Stromal cell of bone marrow (primary cell): ENCODE measurements at regions not wholly inside any gene's neighbourhood (a gene's known extent, or its start where the extent isn't known, plus 50 kb on each side); places are given as distances from the start of the nearest gene placed in this dataset.
"Not testable (repeated sequence)": the region's sequence is repeated elsewhere in the genome, so short reads cannot be mapped to it uniquely, and the experiment has no call there.

Experiments
- DNase-seq: peaks from one replicate; pipeline ENCODE4 v3.0.0-alpha.2; 2012; ENCODE audit warnings: low read depth

- DNase-seq, result no peak
These were observed 1059.7 kb downstream of the ZPLD1 start for GRCh38 chr3:103494512-103494911.

- DNase-seq, result no peak
These were observed 1060.4 kb downstream of the ZPLD1 start for GRCh38 chr3:103495186-103495585.

DNA sequence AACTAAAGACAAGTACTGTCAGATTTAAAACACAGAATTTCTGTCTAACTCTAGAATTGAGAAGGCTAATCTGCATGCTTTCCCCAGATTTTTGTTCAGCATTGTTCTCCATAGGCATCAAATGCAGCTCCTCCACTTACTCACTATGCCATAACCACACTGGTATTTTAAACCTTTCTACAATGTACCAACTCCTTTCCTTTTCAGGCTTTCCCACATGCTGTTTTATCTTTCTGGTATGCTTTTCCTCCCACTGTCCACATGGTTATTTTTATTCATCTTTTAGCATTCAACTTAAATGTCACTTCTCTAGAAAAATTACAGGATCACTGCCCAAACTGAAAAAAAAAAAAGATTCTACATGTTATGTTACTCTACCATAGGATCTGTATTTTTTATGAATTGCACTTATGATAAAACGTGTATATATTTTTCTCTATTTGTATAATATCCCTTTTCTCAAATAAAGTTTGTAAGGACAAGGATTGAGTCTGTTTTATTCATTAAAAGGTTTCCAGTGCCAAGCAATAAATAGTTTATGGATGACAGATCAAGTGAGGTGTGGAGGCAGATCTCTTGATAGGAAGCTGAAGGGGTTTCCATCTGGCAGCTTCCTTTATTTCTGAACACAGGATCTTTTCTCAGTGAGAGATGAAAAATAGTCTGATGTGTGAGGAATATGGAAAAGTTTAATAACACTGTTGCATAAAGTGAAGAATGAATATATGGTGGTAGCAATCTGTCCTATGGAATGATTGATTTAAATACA is 1064.5 kb downstream of the ZPLD1 start:
- peak; percentile 27 for DNase-seq

GRCh38 chr3:103499967-103500366 is 1065.2 kb downstream of the ZPLD1 start:
- no peak for DNase-seq

DNA sequence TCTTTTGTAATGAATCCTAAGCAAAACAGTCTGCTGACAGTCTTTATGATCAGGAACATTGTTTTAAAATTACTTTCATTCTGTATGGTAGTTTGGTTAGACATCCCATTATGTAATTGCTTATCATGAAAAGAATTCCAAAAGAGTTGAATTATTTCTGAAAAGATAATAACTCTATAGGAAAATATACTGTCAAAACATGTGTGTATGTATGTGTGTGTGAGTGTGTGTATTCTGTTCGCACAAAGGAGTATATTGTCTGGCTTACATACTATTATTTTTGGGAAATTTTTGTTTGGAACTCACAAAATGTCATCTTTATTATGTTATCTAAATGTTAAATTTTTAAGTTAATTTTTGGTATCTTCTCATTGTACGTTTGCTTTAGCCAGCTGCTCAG is 1075.9 kb downstream of the ZPLD1 start:
- no peak for DNase-seq

- no peak for DNase-seq
These were observed 1077.1 kb downstream of the ZPLD1 start for GRCh38 chr3:103511891-103512290.

GRCh38 chr3:103512595-103512994 is 1077.8 kb downstream of the ZPLD1 start:
- DNase-seq, result no peak

DNA sequence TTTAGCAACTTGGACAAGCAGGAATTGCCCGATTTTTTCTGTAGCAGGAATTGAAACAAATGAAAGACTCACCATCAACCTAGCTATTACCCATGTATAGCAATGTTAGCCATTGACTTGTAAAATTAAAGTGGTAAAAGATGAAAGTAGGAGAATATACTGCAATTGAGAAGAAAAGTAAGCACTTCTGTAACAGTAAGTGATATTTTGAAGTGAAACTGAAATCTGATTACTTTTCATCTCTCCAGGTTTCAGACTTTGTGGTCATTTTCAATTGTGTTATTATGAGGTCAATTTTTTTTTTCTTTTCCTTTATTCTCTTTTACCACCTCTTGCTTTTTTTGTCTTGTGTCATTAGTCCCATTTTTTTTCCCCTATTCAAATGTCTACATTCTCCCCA is 1078.2 kb downstream of the ZPLD1 start:
- no peak for DNase-seq

- DNase-seq, result no peak
These were observed 1080.3 kb downstream of the ZPLD1 start for GRCh38 chr3:103515116-103515515.

DNA sequence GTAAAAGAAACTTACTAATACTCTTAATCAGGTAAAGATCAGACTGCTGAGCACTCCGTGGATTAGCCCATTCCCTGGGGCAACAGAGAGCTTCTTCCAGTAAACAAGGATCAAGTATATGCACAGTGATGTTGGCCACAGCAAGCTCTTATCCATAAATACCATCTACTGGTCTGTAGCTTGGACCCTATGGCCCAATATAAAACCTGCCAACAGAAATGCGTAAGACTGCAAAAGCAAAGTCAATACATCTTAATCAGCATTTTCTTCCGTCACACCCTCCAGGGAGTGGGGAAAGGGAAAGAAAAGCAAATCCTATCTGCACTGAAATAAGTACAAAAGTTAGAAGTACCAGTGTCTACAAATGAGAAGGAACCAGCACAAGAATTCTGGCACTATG is 1082.1 kb downstream of the ZPLD1 start:
- no peak for DNase-seq

- not testable (repeated sequence) for DNase-seq
These were observed 1096.5 kb downstream of the ZPLD1 start for GRCh38 chr3:103531327-103531726.

DNA sequence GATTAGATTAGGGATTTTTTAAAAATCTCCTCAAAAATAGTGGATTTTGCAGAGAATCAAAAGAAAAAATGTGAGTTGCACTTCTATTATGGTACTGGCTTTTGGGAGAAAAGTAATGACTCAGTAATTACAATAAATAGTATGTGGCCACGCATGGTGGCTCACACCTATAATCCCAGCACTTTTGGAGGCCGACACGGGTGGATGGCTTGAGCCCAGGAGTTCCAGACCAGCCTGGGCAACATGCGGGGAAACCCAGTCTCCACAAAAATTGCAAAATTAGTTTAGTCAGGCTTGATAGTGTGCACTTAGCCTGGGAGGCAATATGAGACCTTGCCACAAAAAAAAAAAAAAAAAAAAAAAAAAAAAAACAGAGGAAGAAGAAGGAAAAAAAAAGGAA is 1098.2 kb downstream of the ZPLD1 start:
- DNase-seq, result no peak

DNA sequence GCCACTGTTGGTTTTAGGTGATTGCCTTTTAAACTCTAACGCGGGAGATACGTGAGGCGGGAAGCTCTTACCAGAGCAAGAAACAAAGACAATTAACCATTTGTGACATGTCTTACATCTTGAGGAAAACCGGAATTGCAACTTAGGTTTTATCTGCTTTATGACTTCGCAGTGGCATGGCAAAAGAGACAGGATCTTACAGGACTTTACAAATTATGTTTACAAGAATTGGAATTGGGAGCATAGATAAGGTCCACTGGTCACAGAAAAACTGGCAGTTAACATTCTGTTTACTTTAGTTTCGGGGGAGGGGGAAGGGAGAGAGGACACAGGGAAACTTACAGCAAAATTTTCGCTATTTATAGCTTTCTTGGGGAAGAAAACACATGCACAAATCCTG is 1119.6 kb downstream of the ZPLD1 start:
- no peak for DNase-seq

DNA sequence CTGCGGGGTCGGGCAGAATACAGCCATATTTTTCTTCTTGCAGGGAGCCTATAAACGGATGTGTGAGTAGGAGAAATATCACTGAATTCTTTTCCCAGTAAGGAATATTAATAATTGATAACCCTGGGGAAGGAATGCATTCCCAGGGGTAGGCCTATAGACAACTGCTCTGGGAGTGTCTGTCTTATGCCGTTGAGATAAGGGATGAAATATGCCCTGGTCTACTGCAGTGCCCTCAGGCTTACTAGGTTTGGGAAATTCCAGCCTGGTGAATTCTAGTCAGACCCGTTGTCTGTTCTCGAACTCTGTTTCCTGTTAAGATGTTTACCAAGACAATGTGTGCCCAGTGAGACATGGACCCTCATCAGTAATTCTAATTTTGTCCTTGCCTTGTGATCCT is 1129.3 kb downstream of the ZPLD1 start:
- not testable (repeated sequence) for DNase-seq

DNA sequence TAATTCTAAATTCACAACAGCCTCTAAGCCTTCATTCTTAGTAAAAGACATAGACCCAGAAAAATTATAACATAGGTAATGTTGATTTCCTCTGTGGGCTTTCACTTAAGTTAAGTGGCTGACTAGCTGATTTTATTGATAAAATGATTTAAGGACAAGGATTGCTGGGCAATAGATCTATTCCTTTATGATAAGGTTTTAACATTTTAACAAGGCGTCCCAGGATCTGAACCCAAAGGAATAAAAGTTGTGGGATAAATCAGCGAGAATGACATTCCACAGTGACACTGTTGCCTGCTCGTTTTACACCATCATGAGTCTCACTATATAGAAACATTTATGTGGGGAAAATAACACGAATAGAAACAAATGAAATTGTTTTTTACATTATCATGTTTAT is 1151.0 kb downstream of the ZPLD1 start:
- no peak for DNase-seq

DNA sequence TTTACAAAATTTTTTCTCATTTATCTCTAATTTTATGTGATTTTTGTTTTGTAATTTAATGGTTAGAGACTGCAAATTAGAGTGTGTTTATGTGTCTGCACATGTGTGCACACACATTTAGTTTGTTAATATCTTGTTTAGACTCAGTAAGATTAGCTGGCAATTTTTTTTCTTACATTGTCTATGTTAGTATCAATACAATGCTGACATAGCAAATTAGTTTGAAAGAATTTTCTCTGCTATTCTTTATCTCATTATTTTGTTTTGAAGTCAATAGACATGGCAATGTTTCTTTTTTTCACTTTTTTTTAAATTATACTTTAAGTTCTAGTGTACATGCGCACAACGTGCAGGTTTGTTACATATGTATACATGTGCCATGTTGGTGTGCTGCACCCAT is 1155.0 kb downstream of the ZPLD1 start:
- DNase-seq, result no peak

GRCh38 chr3:103600844-103601243 is 1166.0 kb downstream of the ZPLD1 start:
- no peak for DNase-seq

DNA sequence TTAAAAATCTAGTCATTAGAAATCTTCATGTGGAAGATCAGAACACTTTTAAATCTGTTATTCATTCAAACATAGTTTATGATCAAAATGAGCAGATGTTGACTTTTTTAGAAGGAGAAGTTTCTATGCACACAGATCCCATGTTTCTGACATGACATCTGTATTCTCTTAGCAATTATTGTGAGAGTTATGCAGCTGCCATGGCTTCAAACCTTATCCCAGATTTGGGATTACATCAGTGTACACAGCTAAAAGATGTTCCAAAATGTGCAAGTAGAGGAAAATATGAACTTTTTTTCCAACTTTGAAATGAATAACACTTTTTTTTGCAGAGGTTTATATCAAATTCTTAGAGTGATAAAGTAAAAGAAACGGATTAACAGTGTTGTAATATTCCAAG is 1166.9 kb downstream of the ZPLD1 start:
- DNase-seq, result no peak

GRCh38 chr3:103609472-103609871 is 1174.7 kb downstream of the ZPLD1 start:
- DNase-seq, result no peak

DNA sequence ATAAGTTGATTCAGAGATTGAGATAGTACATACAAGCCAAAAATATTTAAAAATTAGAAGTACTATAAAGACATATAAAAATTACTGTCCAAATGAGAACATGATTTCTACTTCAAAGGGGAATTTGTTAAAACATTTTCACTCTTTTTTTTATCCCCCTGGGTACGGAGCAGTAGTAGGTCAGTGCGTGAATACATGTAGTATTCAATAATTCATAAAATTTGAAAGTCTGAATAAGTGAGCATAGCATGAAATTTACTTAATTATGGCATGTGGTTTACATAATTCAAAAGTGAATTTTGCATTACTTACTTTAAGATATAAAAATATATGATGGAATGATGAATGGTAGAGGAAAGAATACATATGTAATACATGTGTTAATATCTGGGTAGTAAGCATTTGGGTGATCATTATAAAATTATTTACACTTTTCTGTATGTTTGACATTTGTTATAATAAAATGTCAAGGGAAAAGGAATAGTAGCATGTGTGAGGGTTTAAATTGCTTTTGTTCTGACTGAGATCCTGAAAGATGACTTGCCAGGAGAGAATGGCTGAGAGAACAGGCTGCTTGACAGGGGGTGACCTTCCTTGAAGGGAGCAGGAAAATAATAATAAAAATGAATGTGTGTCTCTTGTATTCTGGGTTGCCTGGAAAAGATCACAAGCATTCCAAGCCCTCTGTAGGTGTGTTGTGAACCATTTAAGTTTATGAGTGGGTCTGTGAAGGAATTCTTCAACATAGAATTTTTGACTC is 1178.8 kb downstream of the ZPLD1 start:
- DNase-seq, result no peak

DNA sequence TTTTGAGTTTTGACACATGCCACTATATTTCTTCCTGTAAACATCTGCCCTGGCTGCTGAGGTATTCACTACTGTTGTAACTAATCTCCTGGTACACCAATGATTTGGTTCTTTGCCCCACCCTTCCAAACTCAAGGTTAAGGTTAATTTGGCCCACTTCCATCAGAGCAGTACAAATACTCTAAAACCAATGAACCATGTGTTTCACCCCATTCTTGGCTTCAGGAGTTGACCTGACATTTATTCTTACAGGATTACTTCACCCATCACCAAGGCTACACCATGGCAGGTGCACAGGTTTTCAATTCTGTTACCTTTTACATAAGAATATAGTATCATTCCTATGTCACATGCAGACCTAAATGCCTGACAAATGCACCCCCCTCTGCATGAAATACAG is 1179.9 kb downstream of the ZPLD1 start:
- DNase-seq, result no peak

DNA sequence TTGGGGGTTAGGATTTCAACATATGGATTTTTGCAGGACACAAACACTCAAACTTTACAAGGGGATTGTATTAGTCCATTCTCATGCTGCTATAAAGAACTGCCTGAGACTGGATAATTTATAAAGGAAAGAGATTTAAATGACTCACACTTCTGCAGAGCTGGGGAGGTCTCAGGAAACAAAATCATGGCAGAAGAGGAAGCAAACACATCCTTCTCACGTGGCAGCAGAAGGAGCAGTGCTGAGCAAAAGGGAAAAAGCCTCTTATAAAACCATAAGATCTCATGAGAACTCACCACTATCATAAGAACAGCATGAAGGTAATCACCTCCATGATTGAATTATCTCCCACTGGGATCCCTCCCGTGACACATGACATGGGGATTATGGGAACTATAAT is 1183.1 kb downstream of the ZPLD1 start:
- no peak for DNase-seq

- no peak for DNase-seq
These were observed 1189.5 kb downstream of the ZPLD1 start for GRCh38 chr3:103624271-103624670.

DNA sequence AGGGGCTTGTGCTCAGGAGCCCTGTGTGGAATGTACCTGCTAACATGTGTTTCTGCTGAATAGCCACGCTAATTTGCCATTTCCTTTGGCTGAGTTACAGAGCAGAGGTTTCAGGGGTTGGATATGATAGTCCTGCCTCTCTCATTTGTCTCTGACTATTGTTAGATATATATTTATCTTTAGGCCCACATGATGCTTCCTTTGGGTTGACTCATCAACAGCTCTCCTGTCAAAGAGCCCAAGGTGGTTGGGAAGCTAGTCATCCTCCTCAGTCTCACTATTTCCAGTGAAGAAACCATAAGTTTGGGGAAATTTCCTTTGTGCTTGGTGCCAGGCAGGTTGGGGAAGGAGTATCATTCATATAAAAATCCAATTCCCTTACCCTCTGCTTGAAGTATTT is 1194.6 kb downstream of the ZPLD1 start:
- DNase-seq, result no peak
